Kidney (tissue), 13 donors: ENCODE measurements at regions not wholly inside any gene's neighbourhood (a gene's known extent, or its start where the extent isn't known, plus 50 kb on each side); places are given as distances from the start of the nearest gene placed in this dataset.

Experiments used
- DNase-seq, 5 donors: peaks; one replicate each; pipeline ENCODE4 v3.0.0-alpha.2; 2013 to 2020
- FAIRE-seq: peaks from 2 replicates; lab custom pipeline; 2012; peaks lifted over from hg19 to GRCh38; lab: Jason Lieb, UNC
- H3K27ac ChIP-seq, 2 donors: one replicate each; pipeline ENCODE4 v1.7.0; 2013; ENCODE audit warnings: low read depth in 2 of 2, low read length in 2 of 2, inconsistent platforms in 1 of 2
- H3K27me3 ChIP-seq: one replicate; pipeline ENCODE4 v1.7.1; 2013; ENCODE audit warnings: low read length, inconsistent platforms; ENCODE audit not compliant: control insufficient read depth, insufficient read depth
- H3K36me3 ChIP-seq, 3 donors: one replicate each; pipeline versions ENCODE4 v1.7.0 to v1.7.1; 2013; ENCODE audit warnings: low read length in 3 of 3, control low read depth in 1 of 3, inconsistent platforms in 1 of 3; ENCODE audit not compliant: insufficient read depth in 3 of 3, control insufficient read depth in 2 of 3
- H3K4me1 ChIP-seq, 3 donors: one replicate each; pipeline versions ENCODE4 v1.7.0 to v1.7.1; 2013; ENCODE audit warnings: low read length in 3 of 3, inconsistent platforms in 1 of 3, low read depth in 1 of 3; ENCODE audit not compliant: control insufficient read depth in 2 of 3, insufficient read depth in 2 of 3
- H3K4me3 ChIP-seq, 3 donors: one replicate each; pipeline versions ENCODE4 v1.7.0 to v1.8.1; 2013; ENCODE audit warnings: low read length in 3 of 3, control low read depth in 1 of 3, inconsistent platforms in 1 of 3
- H3K9ac ChIP-seq, 3 donors: one replicate each; pipeline versions ENCODE4 v1.7.0 to v1.7.1; 2013; ENCODE audit warnings: low read length in 3 of 3, control low read depth in 1 of 3, inconsistent platforms in 1 of 3
- H3K9me3 ChIP-seq, 3 donors: one replicate each; pipeline versions ENCODE4 v1.7.0 to v1.7.1; 2013; ENCODE audit warnings: low read length in 3 of 3, control low read depth in 1 of 3, inconsistent platforms in 1 of 3; ENCODE audit not compliant: control insufficient read depth in 2 of 3, insufficient read depth in 1 of 3
- intact Hi-C: fragments of 100-400 bp; cut with DNase I; formaldehyde crosslinking; loops from one replicate; pipeline ENCODE4 v1.11.1; 2022
- TF ChIP-seq, protein P1 (sequence below): IDR thresholded peaks from 3 replicates; pipeline ENCODE4 v1.5.1; 2012; ENCODE audit warnings: mild to moderate bottlenecking, moderate library complexity, borderline replicate concordance; ENCODE audit not compliant: insufficient read depth; ENCODE audit errors: extremely low read depth
- donor health status: control.
- donor health status: control.
- donor health status: control.
- donor health status: control.
- donor health status: control.
- donor health status: DM: yes; HTN: yes; CAD: no.
- donor health status: Normal renal cell carcinoma (clear cell type).

DNA sequence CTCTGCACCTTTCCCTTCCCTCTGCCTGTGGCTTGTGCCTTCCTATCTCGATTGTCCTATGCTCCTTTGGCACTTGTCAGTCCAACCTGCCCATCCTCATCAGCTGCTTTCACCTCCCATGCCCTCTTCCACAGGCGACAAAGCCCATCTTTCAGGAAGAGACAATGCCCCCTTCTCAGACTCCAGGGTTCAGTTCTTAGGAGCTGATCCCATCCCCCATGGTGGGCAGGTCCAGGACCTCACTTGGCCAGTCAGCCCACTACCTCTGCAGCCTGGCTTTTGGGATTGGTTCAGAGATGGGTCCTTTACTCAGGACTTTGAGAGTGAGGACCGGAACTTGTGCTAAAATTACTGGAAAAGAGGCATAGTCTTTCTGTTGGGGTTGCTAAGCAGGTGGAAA lies 74.0 kb upstream of the NANOS1 start:
- FAIRE-seq (no peak), DNase-seq (no peak)
- TF ChIP-seq, protein P1, sequence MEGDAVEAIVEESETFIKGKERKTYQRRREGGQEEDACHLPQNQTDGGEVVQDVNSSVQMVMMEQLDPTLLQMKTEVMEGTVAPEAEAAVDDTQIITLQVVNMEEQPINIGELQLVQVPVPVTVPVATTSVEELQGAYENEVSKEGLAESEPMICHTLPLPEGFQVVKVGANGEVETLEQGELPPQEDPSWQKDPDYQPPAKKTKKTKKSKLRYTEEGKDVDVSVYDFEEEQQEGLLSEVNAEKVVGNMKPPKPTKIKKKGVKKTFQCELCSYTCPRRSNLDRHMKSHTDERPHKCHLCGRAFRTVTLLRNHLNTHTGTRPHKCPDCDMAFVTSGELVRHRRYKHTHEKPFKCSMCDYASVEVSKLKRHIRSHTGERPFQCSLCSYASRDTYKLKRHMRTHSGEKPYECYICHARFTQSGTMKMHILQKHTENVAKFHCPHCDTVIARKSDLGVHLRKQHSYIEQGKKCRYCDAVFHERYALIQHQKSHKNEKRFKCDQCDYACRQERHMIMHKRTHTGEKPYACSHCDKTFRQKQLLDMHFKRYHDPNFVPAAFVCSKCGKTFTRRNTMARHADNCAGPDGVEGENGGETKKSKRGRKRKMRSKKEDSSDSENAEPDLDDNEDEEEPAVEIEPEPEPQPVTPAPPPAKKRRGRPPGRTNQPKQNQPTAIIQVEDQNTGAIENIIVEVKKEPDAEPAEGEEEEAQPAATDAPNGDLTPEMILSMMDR: no peak
- intact Hi-C loops: no loop called here
- no peaks in the 10 kb centered on the region for H3K36me3 ChIP-seq
- H3K27ac ChIP-seq: no peak overlapping the region
- H3K9me3 ChIP-seq: no peaks in the 10 kb centered on the region
- H3K27me3 ChIP-seq: no peaks in the 10 kb centered on the region
- no peak overlapping the region for H3K4me3 ChIP-seq
- no peak overlapping the region for H3K9ac ChIP-seq
- H3K4me1 ChIP-seq: peaks cover 0 to 7% (median 0%) of the 10 kb centered on the region in 3 donors

GRCh38 chr10:118955951-118956801 lies 73.3 kb upstream of the NANOS1 start:
- intact Hi-C loops: no loop called here
- no peaks in the 10 kb centered on the region for H3K36me3 ChIP-seq
- H3K27me3 ChIP-seq: no peaks in the 10 kb centered on the region
- H3K4me1 ChIP-seq: peaks cover 0 to 7% (median 0%) of the 10 kb centered on the region in 3 donors
- H3K9ac ChIP-seq: no peak overlapping the region
- DNase-seq: no peak
- H3K9me3 ChIP-seq: no peaks in the 10 kb centered on the region
- H3K4me3 ChIP-seq: no peak overlapping the region
- TF ChIP-seq, protein P1: no peak
- no peak for FAIRE-seq
- H3K27ac ChIP-seq: no peak overlapping the region

- H3K36me3 ChIP-seq: no peaks in the 10 kb centered on the region
- no peak for FAIRE-seq
- TF ChIP-seq, protein P1: no peak
- peaks cover 0 to 7% (median 0%) of the 10 kb centered on the region in 3 donors for H3K4me1 ChIP-seq
- no peak for DNase-seq
- intact Hi-C loops: no loop called here
- H3K9me3 ChIP-seq: no peaks in the 10 kb centered on the region
- H3K27me3 ChIP-seq: no peaks in the 10 kb centered on the region
- no peak overlapping the region for H3K9ac ChIP-seq
- H3K4me3 ChIP-seq: no peak overlapping the region
- H3K27ac ChIP-seq: no peak overlapping the region
Measured at GRCh38 chr10:118956802-118957442, 72.6 kb upstream of the NANOS1 start.
